Upper lobe of right lung (tissue), 1 donor: ENCODE measurements at regions not wholly inside any gene's neighbourhood (a gene's known extent, or its start where the extent isn't known, plus 50 kb on each side); places are given as distances from the start of the nearest gene placed in this dataset.
"Not testable (repeated sequence)": the region's sequence is repeated elsewhere in the genome, so short reads cannot be mapped to it uniquely, and the experiment has no call there.

Experiments used
- ATAC-seq: fragments of 200-7000 bp; cut with Tn5 transposase; one replicate; pipeline ENCODE4 v1.9.1; 2020; ENCODE audit warnings: mild to moderate bottlenecking, moderate library complexity
- DNase-seq: peaks from one replicate; pipeline ENCODE4 v3.0.0-alpha.2; 2020
- H3K27ac ChIP-seq: fragments of 200-600 bp; one replicate; pipeline ENCODE4 v1.8.0; 2022
- H3K27me3 ChIP-seq: fragments of 200-600 bp; one replicate; pipeline ENCODE4 v1.8.0; 2022; ENCODE audit warnings: mild to moderate bottlenecking
- H3K36me3 ChIP-seq: fragments of 200-600 bp; one replicate; pipeline ENCODE4 v1.8.0; 2022
- H3K4me1 ChIP-seq: fragments of 200-600 bp; one replicate; pipeline ENCODE4 v1.8.0; 2022
- H3K4me3 ChIP-seq: fragments of 200-600 bp; one replicate; pipeline ENCODE4 v1.8.0; 2022; ENCODE audit warnings: mild to moderate bottlenecking
- H3K9me3 ChIP-seq: fragments of 200-600 bp; one replicate; pipeline ENCODE4 v1.8.0; 2022
- intact Hi-C: fragments of 100-400 bp; cut with DNase I; formaldehyde crosslinking; loops from one replicate; pipeline ENCODE4 v1.11.0; 2022
- TF ChIP-seq, protein P1 (sequence below): fragments of 200-600 bp; IDR thresholded peaks from one replicate; pipeline ENCODE4 v1.8.0; 2022; ENCODE audit warnings: antibody characterized with exemption
- donor health status: DM: no; HTN: yes; CAD: no; lungs with severe emphysema.

DNA sequence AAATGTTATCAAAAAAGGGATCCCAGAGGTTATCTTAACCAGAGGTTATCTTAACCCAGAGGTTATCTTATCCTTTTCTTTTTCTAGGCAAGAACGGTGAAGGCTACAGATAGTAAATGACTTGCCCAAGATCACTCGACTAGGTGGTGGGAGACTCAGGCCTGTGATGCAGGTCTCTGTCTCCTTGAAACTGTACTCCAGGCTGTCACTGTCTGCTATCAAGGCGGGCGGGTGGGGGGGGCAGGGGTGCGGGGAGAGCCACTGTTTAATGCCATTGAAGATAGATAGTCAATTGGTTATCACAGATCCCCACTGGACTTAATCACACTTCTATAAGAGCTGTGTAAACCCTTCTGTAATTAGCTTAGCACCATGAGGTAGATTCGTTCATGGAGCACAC lies 315.9 kb upstream of the TCF4 start:
- DNase-seq (no peak), ATAC-seq (no peak)
- Histone ChIP-seq H3K4me3 (no peak overlapping the region), H3K27ac (no peak overlapping the region), H3K36me3 (no peaks in the 10 kb centered on the region), H3K4me1 (no peaks in the 10 kb centered on the region), H3K27me3 (no peaks in the 10 kb centered on the region), H3K9me3 (no peaks in the 10 kb centered on the region)
- TF ChIP-seq, protein P1, sequence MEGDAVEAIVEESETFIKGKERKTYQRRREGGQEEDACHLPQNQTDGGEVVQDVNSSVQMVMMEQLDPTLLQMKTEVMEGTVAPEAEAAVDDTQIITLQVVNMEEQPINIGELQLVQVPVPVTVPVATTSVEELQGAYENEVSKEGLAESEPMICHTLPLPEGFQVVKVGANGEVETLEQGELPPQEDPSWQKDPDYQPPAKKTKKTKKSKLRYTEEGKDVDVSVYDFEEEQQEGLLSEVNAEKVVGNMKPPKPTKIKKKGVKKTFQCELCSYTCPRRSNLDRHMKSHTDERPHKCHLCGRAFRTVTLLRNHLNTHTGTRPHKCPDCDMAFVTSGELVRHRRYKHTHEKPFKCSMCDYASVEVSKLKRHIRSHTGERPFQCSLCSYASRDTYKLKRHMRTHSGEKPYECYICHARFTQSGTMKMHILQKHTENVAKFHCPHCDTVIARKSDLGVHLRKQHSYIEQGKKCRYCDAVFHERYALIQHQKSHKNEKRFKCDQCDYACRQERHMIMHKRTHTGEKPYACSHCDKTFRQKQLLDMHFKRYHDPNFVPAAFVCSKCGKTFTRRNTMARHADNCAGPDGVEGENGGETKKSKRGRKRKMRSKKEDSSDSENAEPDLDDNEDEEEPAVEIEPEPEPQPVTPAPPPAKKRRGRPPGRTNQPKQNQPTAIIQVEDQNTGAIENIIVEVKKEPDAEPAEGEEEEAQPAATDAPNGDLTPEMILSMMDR = no peak
- intact Hi-C loops = no loop called here

DNA sequence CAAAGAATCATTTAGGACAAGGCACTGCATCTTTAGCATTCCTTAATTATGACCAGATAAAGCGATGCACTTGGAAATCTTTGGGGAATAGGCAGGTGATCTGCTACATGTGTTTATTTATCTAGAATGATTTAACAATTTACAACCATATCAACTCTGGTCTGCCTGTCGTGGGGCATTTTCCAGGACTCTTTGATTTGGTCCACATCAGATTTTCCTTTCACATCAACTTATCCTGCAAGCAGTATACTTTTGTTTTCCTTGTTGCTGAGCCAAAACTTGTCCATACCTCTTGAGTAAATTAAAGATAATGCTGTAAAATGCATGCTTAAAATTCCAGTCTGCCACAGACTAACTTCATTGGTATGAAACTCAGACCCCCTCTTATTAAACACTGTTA lies 312.4 kb upstream of the TCF4 start:
- intact Hi-C loops = no loop called here
- DNase-seq = no peak
- H3K36me3 ChIP-seq = no peaks in the 10 kb centered on the region
- no peak for ATAC-seq
- H3K9me3 ChIP-seq = no peaks in the 10 kb centered on the region
- H3K4me1 ChIP-seq = no peaks in the 10 kb centered on the region
- TF ChIP-seq, protein P1 = no peak
- no peaks in the 10 kb centered on the region for H3K27me3 ChIP-seq
- no peak overlapping the region for H3K27ac ChIP-seq
- H3K4me3 ChIP-seq = no peak overlapping the region

DNA sequence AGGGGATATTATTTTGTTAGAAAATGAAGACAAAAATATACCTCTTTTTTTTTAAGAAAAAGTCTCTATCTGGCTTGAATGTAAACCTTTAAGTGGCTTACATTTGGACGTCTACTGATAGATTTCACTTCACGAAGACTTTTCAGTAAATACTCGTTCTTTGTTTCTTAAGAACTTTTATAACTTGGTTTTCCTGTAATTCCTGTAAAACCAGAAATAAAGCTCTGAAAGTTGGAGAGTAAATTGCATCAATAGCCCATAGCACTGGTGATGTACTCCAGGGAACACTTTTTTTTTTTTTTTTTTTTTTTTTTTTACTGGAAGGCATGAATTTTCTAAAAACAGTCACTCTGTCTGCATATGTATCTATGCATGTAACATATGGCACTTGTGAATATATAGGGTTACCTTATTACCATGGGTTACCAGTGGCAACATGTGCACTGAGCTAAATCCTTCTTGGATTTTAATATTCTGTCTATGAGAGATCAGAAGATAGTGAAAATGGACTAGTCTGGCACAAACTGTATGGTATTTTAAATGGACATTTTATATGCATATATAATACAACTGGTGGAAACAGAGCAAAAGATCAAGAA lies 309.2 kb upstream of the TCF4 start:
- H3K27me3 ChIP-seq = no peaks in the 10 kb centered on the region
- no peaks in the 10 kb centered on the region for H3K4me1 ChIP-seq
- no peaks in the 10 kb centered on the region for H3K9me3 ChIP-seq
- DNase-seq (no peak), ATAC-seq (no peak)
- no peak overlapping the region for H3K27ac ChIP-seq
- no peaks in the 10 kb centered on the region for H3K36me3 ChIP-seq
- H3K4me3 ChIP-seq = no peak overlapping the region
- TF ChIP-seq, protein P1 = no peak
- intact Hi-C loops = no loop called here

DNA sequence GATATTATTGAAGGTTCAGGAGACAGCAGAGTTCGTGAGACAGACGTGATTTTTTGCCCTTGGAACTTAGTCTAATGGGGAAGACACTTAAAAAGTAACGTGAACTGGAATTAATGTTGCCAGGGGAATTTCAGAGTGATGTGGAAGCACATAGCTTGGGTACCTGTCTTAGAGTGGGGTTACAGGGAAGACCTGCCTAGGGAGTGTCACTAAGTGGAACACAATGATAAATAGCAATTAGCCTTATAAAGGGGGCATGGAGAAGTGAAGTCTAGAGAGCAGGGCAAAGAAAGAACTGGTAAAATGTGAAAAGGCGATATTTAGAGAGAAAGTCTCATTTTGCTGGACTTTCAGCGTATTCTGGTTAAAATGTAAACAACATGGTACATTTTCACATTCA lies 306.0 kb upstream of the TCF4 start:
- Histone ChIP-seq H3K4me3 (no peak overlapping the region), H3K27me3 (no peaks in the 10 kb centered on the region), H3K36me3 (no peaks in the 10 kb centered on the region), H3K27ac (no peak overlapping the region), H3K4me1 (no peaks in the 10 kb centered on the region), H3K9me3 (no peaks in the 10 kb centered on the region)
- ATAC-seq (no peak), DNase-seq (no peak)
- TF ChIP-seq, protein P1 = no peak
- intact Hi-C loops = no loop called here

DNA sequence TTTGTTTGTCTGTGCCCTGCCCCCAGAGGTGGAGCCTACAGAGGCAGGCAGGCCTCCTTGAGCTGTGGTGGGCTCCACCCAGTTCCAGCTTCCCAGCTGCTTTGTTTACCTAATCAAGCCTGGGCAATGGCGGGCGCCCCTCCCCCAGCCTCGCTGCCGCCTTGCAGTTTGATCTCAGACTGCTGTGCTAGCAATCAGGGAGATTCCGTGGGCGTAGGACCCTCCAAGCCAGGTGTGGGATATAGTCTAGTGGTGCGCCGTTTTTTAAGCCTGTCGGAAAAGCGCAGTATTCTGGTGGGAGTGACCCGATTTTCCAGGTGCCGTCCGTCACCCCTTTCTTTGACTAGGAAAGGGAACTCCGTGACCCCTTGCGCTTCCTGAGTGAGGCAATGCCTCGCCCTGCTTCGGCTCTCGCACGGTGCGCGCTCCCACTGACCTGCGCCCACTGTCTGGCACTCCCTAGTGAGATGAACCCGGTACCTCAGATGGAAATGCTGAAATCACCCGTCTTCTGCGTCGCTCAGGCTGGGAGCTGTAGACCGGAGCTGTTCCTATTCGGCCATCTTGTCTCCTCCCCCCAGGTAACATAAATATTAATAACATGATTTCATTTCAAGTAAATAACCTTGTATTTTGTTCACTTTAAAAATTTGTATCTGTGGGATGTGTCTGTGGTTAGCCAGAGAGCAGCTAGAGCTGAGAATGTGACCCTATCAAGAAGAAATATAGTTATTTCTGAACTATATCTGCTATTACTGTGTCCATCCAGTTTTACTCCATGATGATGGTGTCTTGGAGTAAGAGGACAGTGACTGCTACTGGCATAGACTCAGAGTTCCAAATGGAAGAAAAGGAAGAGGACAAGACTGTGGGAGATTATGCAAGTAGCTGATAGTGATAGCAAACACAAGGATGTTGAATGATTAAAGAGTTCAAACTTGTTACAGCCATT lies 305.1 kb upstream of the TCF4 start:
- intact Hi-C loops, H3K36me3 ChIP-seq, H3K27me3 ChIP-seq, DNase-seq, H3K27ac ChIP-seq, H3K4me3 ChIP-seq, ATAC-seq, H3K4me1 ChIP-seq, H3K9me3 ChIP-seq: not testable (repeated sequence)

DNA sequence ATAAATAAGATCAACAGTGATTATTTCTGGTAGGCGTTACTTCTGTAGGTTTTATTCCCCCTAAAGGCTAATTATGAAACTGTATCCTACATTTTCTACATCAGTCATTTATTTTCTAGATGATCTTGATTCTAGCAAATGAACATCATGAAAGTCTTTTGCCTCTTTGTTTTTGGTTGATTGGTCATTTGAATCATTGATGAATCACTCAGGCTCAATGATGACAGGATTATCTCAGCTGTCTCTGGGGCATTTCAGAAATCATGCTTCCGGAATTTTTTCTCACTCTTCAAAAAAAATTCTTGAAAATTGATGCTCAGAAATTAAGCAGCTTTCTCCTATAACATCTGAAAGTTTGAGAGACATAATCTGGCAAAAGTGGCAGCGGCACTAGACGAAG lies 298.9 kb upstream of the TCF4 start:
- H3K4me1 ChIP-seq = no peaks in the 10 kb centered on the region
- H3K27ac ChIP-seq = no peak overlapping the region
- TF ChIP-seq, protein P1 = no peak
- DNase-seq = no peak
- no peaks in the 10 kb centered on the region for H3K27me3 ChIP-seq
- no peak overlapping the region for H3K4me3 ChIP-seq
- intact Hi-C loops = no loop called here
- ATAC-seq = no peak
- H3K36me3 ChIP-seq = no peaks in the 10 kb centered on the region
- H3K9me3 ChIP-seq = peaks cover 7% of the 10 kb centered on the region
